IMR-90 (cell line): ENCODE measurements at regions not wholly inside any gene's neighbourhood (a gene's known extent, or its start where the extent isn't known, plus 50 kb on each side); places are given as distances from the start of the nearest gene placed in this dataset.

Experiments used
- ATAC-seq: fragments of 200-7000 bp; cut with Tn5 transposase; 2 replicates; pipeline ENCODE4 v1.9.1; 2020; ENCODE audit warnings: low read depth, mild to moderate bottlenecking, moderate library complexity
- BruUV-seq: library from RNA; stranded (reverse); fragments of 400-500 nt; replicated peaks from 2 replicates; lab custom pipeline; 2021; lab: Mats Ljungman, UMichigan
- CTCF ChIA-PET: fragments of 300-600 bp; formaldehyde crosslinking; extraction: SDS; loops from one replicate; lab custom pipeline; 2021; ENCODE audit warnings: antibody characterized with exemption; lab: Yijun Ruan, JAX
- POLR2A ChIA-PET: fragments of 300-600 bp; sonication (Branson Sonifier 250); formaldehyde crosslinking; loops from one replicate; lab custom pipeline; 2022; ENCODE audit warnings: antibody characterized with exemption; ENCODE audit not compliant: unreplicated experiment; lab: Charles Lee
- DNase-seq: peaks from one replicate; pipeline ENCODE4 v3.0.0; 2013
- H2AFZ ChIP-seq: replicated peaks from 2 replicates; pipeline ENCODE3; 2013; ENCODE audit warnings: low read length, mild to moderate bottlenecking; ENCODE audit not compliant: poor library complexity
- H2AK5ac ChIP-seq: 2 replicates; pipeline ENCODE4 v1.6.1; 2013; ENCODE audit warnings: low read depth, low read length, inconsistent platforms
- H2AK9ac ChIP-seq: replicated peaks from 2 replicates; pipeline ENCODE3; 2013; ENCODE audit warnings: mild to moderate bottlenecking, low read depth, low read length, moderate library complexity; ENCODE audit not compliant: poor library complexity
- H2BK120ac ChIP-seq: 2 replicates; pipeline ENCODE4 v1.6.1; 2013; ENCODE audit warnings: low read depth, low read length, inconsistent platforms
- H2BK15ac ChIP-seq: 3 replicates; pipeline ENCODE4 v1.6.1; 2013; ENCODE audit warnings: low read depth, low read length, inconsistent platforms
- H2BK20ac ChIP-seq: 2 replicates; pipeline ENCODE4 v1.6.1; 2013; ENCODE audit warnings: low read depth, mild to moderate bottlenecking, inconsistent platforms, low read length, moderate library complexity
- H2BK5ac ChIP-seq: 2 replicates; pipeline ENCODE4 v1.6.1; 2013; ENCODE audit warnings: mild to moderate bottlenecking, low read depth, low read length, inconsistent platforms; ENCODE audit not compliant: poor library complexity, severe bottlenecking
- H3K14ac ChIP-seq: replicated peaks from 2 replicates; pipeline ENCODE4 v1.6.1; 2013; ENCODE audit warnings: low read depth, low read length, inconsistent platforms
- H3K18ac ChIP-seq: 2 replicates; pipeline ENCODE4 v1.6.1; 2013; ENCODE audit warnings: low read depth, low read length, control low read depth
- H3K23ac ChIP-seq: 2 replicates; pipeline ENCODE4 v1.6.1; 2013; ENCODE audit warnings: low read depth, low read length, inconsistent platforms
- H3K27ac ChIP-seq: 2 replicates; pipeline ENCODE4 v1.5.1; 2013; ENCODE audit warnings: mild to moderate bottlenecking, control low read depth, low read length; ENCODE audit not compliant: insufficient read depth
- H3K27me3 ChIP-seq: 2 replicates; pipeline ENCODE4 v1.6.1; 2013; ENCODE audit warnings: low read length; ENCODE audit not compliant: control insufficient read depth, insufficient read depth
- H3K36me3 ChIP-seq: 2 replicates; pipeline ENCODE4 v1.6.1; 2013; ENCODE audit warnings: low read length, mixed read lengths; ENCODE audit not compliant: control insufficient read depth, insufficient read depth
- H3K4ac ChIP-seq: 2 replicates; pipeline ENCODE4 v1.6.1; 2013; ENCODE audit warnings: low read depth, low read length, inconsistent platforms
- H3K4me1 ChIP-seq: 2 replicates; pipeline ENCODE4 v1.6.1; 2013; ENCODE audit warnings: low read length, mixed read lengths; ENCODE audit not compliant: control insufficient read depth, insufficient read depth
- H3K4me2 ChIP-seq: 2 replicates; pipeline ENCODE4 v1.6.1; 2013; ENCODE audit warnings: low read depth, mild to moderate bottlenecking, control low read depth, low read length, moderate library complexity
- H3K4me3 ChIP-seq: 2 replicates; pipeline ENCODE4 v1.5.1; 2013; ENCODE audit warnings: low read depth, mild to moderate bottlenecking, control low read depth, low read length, moderate library complexity; ENCODE audit not compliant: insufficient read depth
- H3K56ac ChIP-seq: 2 replicates; pipeline ENCODE4 v1.6.1; 2013; ENCODE audit warnings: low read length, inconsistent platforms; ENCODE audit not compliant: insufficient read depth; ENCODE audit errors: extremely low read depth
- H3K79me1 ChIP-seq, 2 experiments: 2 replicates each; pipeline ENCODE4 v1.6.1; 2013; ENCODE audit warnings: low read length in 2 of 2, inconsistent platforms in 1 of 2, low read depth in 1 of 2
- H3K9ac ChIP-seq: 2 replicates; pipeline ENCODE4 v1.6.1; 2013; ENCODE audit warnings: low read depth, low read length, control low read depth
- H3K9me1 ChIP-seq: 2 replicates; pipeline ENCODE4 v1.6.1; 2013; ENCODE audit warnings: low read length, inconsistent platforms; ENCODE audit not compliant: insufficient read depth
- H3K9me3 ChIP-seq: 2 replicates; pipeline ENCODE4 v1.6.1; 2013; ENCODE audit warnings: low read length; ENCODE audit not compliant: control insufficient read depth, insufficient read depth
- H4K20me1 ChIP-seq: 2 replicates; pipeline ENCODE4 v1.6.1; 2013; ENCODE audit warnings: low read length, inconsistent platforms; ENCODE audit not compliant: insufficient read depth
- H4K5ac ChIP-seq: 2 replicates; pipeline ENCODE4 v1.6.1; 2013; ENCODE audit warnings: mild to moderate bottlenecking, low read depth, low read length, control low read depth
- H4K8ac ChIP-seq, 2 experiments: 2 replicates each; pipeline ENCODE4 v1.6.1; 2013; ENCODE audit warnings: low read depth in 2 of 2, low read length in 2 of 2, control low read depth in 1 of 2, inconsistent platforms in 1 of 2
- H4K91ac ChIP-seq: 2 replicates; pipeline ENCODE4 v1.6.1; 2013; ENCODE audit warnings: low read depth, low read length, inconsistent platforms; ENCODE audit not compliant: insufficient read depth
- BHLHE40 ChIP-seq: fragments of 150-350 bp; IDR thresholded peaks from 2 replicates; pipeline ENCODE4 v1.6.1; 2016; ENCODE audit warnings: mild to moderate bottlenecking, low read depth, low read length
- CEBPB ChIP-seq: IDR thresholded peaks from 2 replicates; pipeline ENCODE4 v1.6.1; 2012; ENCODE audit warnings: low read depth, low read length, improper control_type of control experiment
- CHD1 ChIP-seq: IDR thresholded peaks from 2 replicates; pipeline ENCODE4 v1.6.1; 2012; ENCODE audit warnings: low read depth, low read length, improper control_type of control experiment
- ELK1 ChIP-seq: fragments of 150-350 bp; IDR thresholded peaks from 2 replicates; pipeline ENCODE4 v1.6.1; 2016; ENCODE audit warnings: low read depth, mild to moderate bottlenecking, low read length, moderate library complexity, borderline replicate concordance
- FOS ChIP-seq: fragments of 150-350 bp; IDR thresholded peaks from 2 replicates; pipeline ENCODE4 v1.6.1; 2016; ENCODE audit warnings: low read depth, low read length
- MAFK ChIP-seq: IDR thresholded peaks from 2 replicates; pipeline ENCODE4 v1.6.1; 2012; ENCODE audit warnings: low read depth, low read length, improper control_type of control experiment
- MXI1 ChIP-seq: IDR thresholded peaks from 2 replicates; pipeline ENCODE4 v1.6.1; 2012; ENCODE audit warnings: low read depth, mild to moderate bottlenecking, low read length, moderate library complexity, borderline replicate concordance
- NFE2L2 ChIP-seq: fragments of 150-350 bp; IDR thresholded peaks from 2 replicates; pipeline ENCODE4 v1.6.1; 2016; ENCODE audit warnings: low read depth, mild to moderate bottlenecking, low read length
- POLR2A ChIP-seq: IDR thresholded peaks from 2 replicates; pipeline ENCODE4 v1.6.1; 2012; ENCODE audit warnings: mild to moderate bottlenecking, low read depth, low read length
- RAD21 ChIP-seq: IDR thresholded peaks from 2 replicates; pipeline ENCODE4 v1.6.1; 2012; ENCODE audit warnings: low read length, improper control_type of control experiment
- RCOR1 ChIP-seq: IDR thresholded peaks from 2 replicates; pipeline ENCODE4 v1.6.1; 2012; ENCODE audit warnings: mild to moderate bottlenecking, low read length, improper control_type of control experiment; ENCODE audit not compliant: insufficient replicate concordance
- RFX5 ChIP-seq: IDR thresholded peaks from 2 replicates; pipeline ENCODE4 v1.8.0; 2012; ENCODE audit warnings: low read depth, mild to moderate bottlenecking, low read length, moderate library complexity
- WGBS, 2 experiments: methylation state at CpG; one replicate each; pipeline versions ENCODE4 v1.1.5 to v1.1.7; 2013; ENCODE audit warnings: missing lambda C conversion rate in 2 of 2; ENCODE audit not compliant: insufficient read length in 1 of 2; ENCODE audit errors: extremely low coverage in 2 of 2; 5-methylcytosine and 5-hydroxymethylcytosine counted together
- dilution Hi-C: fragments of 300-500 bp; cut with HindIII; formaldehyde crosslinking; loops from one replicate; pipeline ENCODE4 v1.14.3; 2018; ENCODE audit warnings: low sequenced_read_pairs; ENCODE audit not compliant: unreplicated experiment
- in situ Hi-C: fragments of 300-500 bp; cut with MboI; formaldehyde crosslinking; loops from 3 replicates; pipeline ENCODE4 v1.14.3; 2019; ENCODE audit warnings: low sequenced_read_pairs, inconsistent platforms, mixed read lengths
- intact Hi-C: fragments of 100-400 bp; cut with micrococcal nuclease; formaldehyde crosslinking; loops from 2 replicates; pipeline ENCODE4 v1.10.0; 2022
- TF ChIP-seq, protein P1 (sequence below): conservative IDR thresholded peaks from 2 replicates; pipeline ENCODE4 v1.5.1; 2012; ENCODE audit warnings: mild to moderate bottlenecking, low read depth, low read length, improper control_type of control experiment

GRCh38 chr2:136360790-136361189 lies 242.8 kb upstream of the CXCR4 start:
- no peak overlapping the region for H2BK120ac ChIP-seq

More at GRCh38 chr2:136360790-136361189, 242.8 kb upstream of the CXCR4 start:
- Histone ChIP-seq H3K4me3 (no peak overlapping the region), H3K4me2 (no peak overlapping the region), H2BK5ac (no peak overlapping the region), H3K9me1 (no peaks in the 10 kb centered on the region), H2BK20ac (no peak overlapping the region), H2AK5ac (no peak overlapping the region), H3K4me1 (no peaks in the 10 kb centered on the region), H3K14ac (no peak overlapping the region), H3K9me3 (no peaks in the 10 kb centered on the region), H4K91ac (no peak overlapping the region), H4K8ac (no peak overlapping the region), H3K36me3 (no peaks in the 10 kb centered on the region), H2BK15ac (no peak overlapping the region), H2AK9ac (no peak overlapping the region), H3K18ac (no peak overlapping the region), H4K20me1 (no peaks in the 10 kb centered on the region), H3K9ac (no peak overlapping the region), H3K56ac (no peak overlapping the region), H4K5ac (no peak overlapping the region), H3K4ac (no peak overlapping the region), H3K27ac (no peak overlapping the region), H2AFZ (no peak overlapping the region), H3K79me1 (no peaks in the 10 kb centered on the region), H3K27me3 (no peaks in the 10 kb centered on the region), H3K23ac (no peak overlapping the region)
- dilution Hi-C loops (no loop called here), in situ Hi-C loops (no loop called here), intact Hi-C loops (no loop called here)
- POLR2A ChIA-PET: no interaction called here
- no TSS peak for BruUV-seq
- ATAC-seq (no peak), DNase-seq (no peak)
- TF ChIP-seq CEBPB: no peak
- TF ChIP-seq NFE2L2: no peak
- TF ChIP-seq, protein P1, sequence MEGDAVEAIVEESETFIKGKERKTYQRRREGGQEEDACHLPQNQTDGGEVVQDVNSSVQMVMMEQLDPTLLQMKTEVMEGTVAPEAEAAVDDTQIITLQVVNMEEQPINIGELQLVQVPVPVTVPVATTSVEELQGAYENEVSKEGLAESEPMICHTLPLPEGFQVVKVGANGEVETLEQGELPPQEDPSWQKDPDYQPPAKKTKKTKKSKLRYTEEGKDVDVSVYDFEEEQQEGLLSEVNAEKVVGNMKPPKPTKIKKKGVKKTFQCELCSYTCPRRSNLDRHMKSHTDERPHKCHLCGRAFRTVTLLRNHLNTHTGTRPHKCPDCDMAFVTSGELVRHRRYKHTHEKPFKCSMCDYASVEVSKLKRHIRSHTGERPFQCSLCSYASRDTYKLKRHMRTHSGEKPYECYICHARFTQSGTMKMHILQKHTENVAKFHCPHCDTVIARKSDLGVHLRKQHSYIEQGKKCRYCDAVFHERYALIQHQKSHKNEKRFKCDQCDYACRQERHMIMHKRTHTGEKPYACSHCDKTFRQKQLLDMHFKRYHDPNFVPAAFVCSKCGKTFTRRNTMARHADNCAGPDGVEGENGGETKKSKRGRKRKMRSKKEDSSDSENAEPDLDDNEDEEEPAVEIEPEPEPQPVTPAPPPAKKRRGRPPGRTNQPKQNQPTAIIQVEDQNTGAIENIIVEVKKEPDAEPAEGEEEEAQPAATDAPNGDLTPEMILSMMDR: no peak
- TF ChIP-seq RCOR1: no peak
- TF ChIP-seq MAFK: no peak
- TF ChIP-seq MXI1: no peak
- TF ChIP-seq FOS: no peak
- no peak for TF ChIP-seq CHD1
- no peak for TF ChIP-seq POLR2A
- TF ChIP-seq RFX5: no peak
- no peak for TF ChIP-seq ELK1
- no peak for TF ChIP-seq BHLHE40
- TF ChIP-seq RAD21: no peak
- CTCF ChIA-PET: no interaction called here
- WGBS, 2 experiments: no CpG with 5 or more reads among the region's 6 CpGs
